Activated naive CD4-positive, alpha-beta T cell treated with anti-CD3 and anti-CD28 coated beads, Interleukin-2, amount 50 U/mL, for 24 hours (primary cell): ENCODE measurements at regions not wholly inside any gene's neighbourhood (a gene's known extent, or its start where the extent isn't known, plus 50 kb on each side); places are given as distances from the start of the nearest gene placed in this dataset.

Source experiments
- H3K27ac Mint-ChIP-seq: one replicate; pipeline ENCODE4 v1.8.0; 2021; ENCODE audit warnings: mild to moderate bottlenecking, mixed read lengths
- H3K27me3 Mint-ChIP-seq: one replicate; pipeline ENCODE4 v1.8.0; 2021; ENCODE audit warnings: mixed read lengths
- H3K36me3 Mint-ChIP-seq: one replicate; pipeline ENCODE4 v1.8.0; 2021; ENCODE audit warnings: mixed read lengths
- H3K4me1 Mint-ChIP-seq: one replicate; pipeline ENCODE4 v1.8.0; 2021; ENCODE audit warnings: mixed read lengths
- H3K4me3 Mint-ChIP-seq: one replicate; pipeline ENCODE4 v1.8.0; 2021; ENCODE audit warnings: mild to moderate bottlenecking, mixed read lengths
- H3K9me3 Mint-ChIP-seq: one replicate; pipeline ENCODE4 v1.8.0; 2021; ENCODE audit warnings: mixed read lengths

- no peaks in the 10 kb centered on the region for H3K27me3 Mint-ChIP-seq
- H3K9me3 Mint-ChIP-seq, result no peaks in the 10 kb centered on the region
- H3K4me3 Mint-ChIP-seq, result no peak overlapping the region
- no peaks in the 10 kb centered on the region for H3K4me1 Mint-ChIP-seq
- no peak overlapping the region for H3K27ac Mint-ChIP-seq
- no peaks in the 10 kb centered on the region for H3K36me3 Mint-ChIP-seq
These were observed 52.9 kb upstream of the DEFB112 start for GRCh38 chr6:50102676-50103075.

DNA sequence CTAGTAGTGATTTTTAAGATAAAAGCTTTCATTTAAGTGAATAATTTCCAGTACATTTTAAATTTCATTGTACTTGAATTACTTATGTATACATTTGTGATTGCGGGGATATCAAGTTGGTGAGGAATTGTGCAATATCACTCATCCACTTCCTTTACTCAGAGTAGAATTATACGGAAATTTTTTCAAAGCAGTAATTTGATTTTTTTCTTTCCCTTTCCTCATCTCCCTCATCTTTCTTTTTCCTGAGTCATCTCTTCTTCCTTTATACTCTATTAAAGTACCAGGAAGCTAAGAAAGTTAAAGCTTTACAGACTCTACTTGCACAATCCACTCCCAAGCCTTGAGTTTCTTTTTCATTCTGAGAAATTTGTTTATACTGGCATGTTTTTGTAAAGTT, 60.9 kb upstream of the DEFB112 start:
- Mint-ChIP-seq H3K4me3 (no peak overlapping the region), H3K9me3 (no peaks in the 10 kb centered on the region), H3K36me3 (no peaks in the 10 kb centered on the region), H3K4me1 (no peaks in the 10 kb centered on the region), H3K27ac (no peak overlapping the region), H3K27me3 (no peaks in the 10 kb centered on the region)

DNA sequence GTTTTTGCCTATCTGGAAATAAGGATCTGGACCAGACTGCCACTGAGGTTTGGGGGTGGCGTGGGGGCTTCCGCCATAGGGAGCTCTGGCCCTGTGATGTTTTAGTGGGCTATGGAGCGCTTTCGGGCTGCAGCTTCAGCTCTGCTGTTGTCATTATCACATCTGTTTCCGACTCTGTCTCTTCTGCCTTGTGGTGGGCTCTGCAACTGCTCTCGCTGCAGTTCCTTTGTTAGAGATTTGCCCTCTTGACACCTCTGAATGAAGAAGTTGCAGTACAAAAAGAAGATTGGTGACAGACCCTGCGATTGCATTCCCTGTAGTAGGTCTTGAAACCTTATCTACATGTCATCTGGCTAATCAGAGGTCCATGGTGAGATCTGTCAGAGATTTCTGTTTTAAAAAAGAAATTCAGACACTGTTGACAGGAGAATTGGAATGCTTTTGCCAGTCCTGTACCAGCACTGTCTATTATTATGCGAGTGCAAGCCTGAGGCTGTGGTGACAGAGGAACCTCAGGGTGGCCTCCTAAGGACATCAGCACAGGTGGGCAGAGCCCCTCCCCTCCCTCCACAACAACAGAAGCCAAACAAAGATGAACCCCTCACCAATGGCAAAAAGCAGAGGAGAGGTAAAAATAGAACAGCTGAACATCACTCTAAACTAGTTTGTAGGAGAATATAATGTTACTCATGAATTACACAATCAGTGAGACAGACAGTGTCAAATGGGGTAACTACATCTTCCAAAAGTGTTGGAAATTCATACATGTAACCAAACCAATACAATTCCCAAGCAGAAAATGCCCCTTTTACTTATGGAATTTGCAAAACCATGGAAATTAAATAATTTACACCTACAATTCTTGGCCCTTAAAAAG, 63.5 kb upstream of the DEFB112 start:
- Mint-ChIP-seq H3K4me1 (no peaks in the 10 kb centered on the region), H3K27me3 (no peaks in the 10 kb centered on the region), H3K36me3 (no peaks in the 10 kb centered on the region), H3K9me3 (no peaks in the 10 kb centered on the region), H3K27ac (no peak overlapping the region), H3K4me3 (no peak overlapping the region)

GRCh38 chr6:50116390-50116789, 66.7 kb upstream of the DEFB112 start:
- no peaks in the 10 kb centered on the region for H3K4me1 Mint-ChIP-seq
- no peaks in the 10 kb centered on the region for H3K9me3 Mint-ChIP-seq

DNA sequence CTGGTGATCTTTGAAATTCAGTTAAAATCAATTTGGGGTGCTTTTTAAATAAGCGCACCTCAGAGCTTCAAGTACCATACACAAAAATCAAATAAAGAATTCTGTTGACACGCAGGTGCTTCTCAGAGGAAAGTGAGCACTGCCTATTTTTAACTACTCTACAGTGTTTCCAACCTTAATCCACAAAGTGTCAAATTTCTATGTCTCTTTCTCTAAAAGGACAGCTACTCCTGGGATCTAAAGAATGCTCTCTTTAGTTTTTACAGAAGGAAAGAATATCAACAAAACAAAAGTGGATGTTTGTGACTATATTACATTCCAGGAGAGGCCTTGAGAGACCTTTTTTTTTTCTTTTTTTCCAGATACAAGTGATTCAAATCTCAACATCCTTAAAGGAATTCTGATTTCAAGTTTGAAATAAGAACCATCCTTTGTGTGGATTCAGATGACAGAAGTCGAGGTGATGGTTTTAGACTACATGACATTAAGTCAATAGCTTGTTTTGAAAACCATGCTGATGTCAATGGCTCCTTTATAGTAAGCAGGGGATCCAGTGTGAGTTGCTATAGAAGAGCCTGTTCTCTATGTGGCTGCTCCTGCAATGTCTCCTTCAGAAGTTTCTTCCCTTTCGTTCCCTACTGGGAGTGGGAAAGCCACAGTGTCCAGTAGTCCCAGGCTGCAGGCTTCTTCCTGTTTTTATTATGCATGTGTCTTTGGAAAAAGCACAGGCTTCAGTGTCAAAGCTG, 67.2 kb upstream of the DEFB112 start:
- Mint-ChIP-seq H3K4me3 (no peak overlapping the region), H3K9me3 (no peaks in the 10 kb centered on the region), H3K27me3 (no peaks in the 10 kb centered on the region), H3K36me3 (no peaks in the 10 kb centered on the region), H3K27ac (no peak overlapping the region), H3K4me1 (no peaks in the 10 kb centered on the region)

More at GRCh38 chr6:50116390-50116789, 66.7 kb upstream of the DEFB112 start:
- no peaks in the 10 kb centered on the region for H3K27me3 Mint-ChIP-seq
- H3K36me3 Mint-ChIP-seq, result no peaks in the 10 kb centered on the region
- H3K4me3 Mint-ChIP-seq, result no peak overlapping the region
- H3K27ac Mint-ChIP-seq, result no peak overlapping the region

DNA sequence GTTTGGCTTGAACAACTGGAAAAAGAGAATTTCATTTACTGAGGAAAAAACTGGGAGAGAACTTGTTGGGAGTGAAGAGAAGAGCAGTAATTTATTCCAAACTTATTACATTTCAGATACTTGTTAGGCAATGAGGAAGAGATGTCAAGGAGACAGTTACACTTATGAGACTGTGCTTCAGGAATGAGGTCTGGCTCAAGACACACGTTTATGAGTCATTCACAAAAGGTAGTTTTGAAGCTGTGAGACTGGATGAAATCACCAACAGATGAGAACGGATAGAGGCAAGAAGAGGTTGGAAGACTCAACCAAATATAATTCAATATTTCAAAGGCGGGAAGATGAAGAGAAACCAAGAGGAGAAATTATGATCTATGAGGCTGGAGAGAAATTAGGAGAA, 70.6 kb upstream of the DEFB112 start:
- Mint-ChIP-seq H3K27me3 (no peaks in the 10 kb centered on the region), H3K4me3 (no peak overlapping the region), H3K36me3 (no peaks in the 10 kb centered on the region), H3K4me1 (no peaks in the 10 kb centered on the region), H3K9me3 (no peaks in the 10 kb centered on the region), H3K27ac (no peak overlapping the region)

- Mint-ChIP-seq H3K27ac (no peak overlapping the region), H3K4me3 (no peak overlapping the region), H3K4me1 (no peaks in the 10 kb centered on the region), H3K9me3 (no peaks in the 10 kb centered on the region), H3K27me3 (no peaks in the 10 kb centered on the region), H3K36me3 (no peaks in the 10 kb centered on the region)
These were observed 74.0 kb upstream of the DEFB112 start for GRCh38 chr6:50123688-50124087.

- Mint-ChIP-seq H3K4me3 (no peak overlapping the region), H3K27ac (no peak overlapping the region), H3K9me3 (no peaks in the 10 kb centered on the region), H3K36me3 (no peaks in the 10 kb centered on the region), H3K27me3 (no peaks in the 10 kb centered on the region), H3K4me1 (no peaks in the 10 kb centered on the region)
These were observed 74.8 kb upstream of the DEFB112 start for GRCh38 chr6:50124572-50124971.

DNA sequence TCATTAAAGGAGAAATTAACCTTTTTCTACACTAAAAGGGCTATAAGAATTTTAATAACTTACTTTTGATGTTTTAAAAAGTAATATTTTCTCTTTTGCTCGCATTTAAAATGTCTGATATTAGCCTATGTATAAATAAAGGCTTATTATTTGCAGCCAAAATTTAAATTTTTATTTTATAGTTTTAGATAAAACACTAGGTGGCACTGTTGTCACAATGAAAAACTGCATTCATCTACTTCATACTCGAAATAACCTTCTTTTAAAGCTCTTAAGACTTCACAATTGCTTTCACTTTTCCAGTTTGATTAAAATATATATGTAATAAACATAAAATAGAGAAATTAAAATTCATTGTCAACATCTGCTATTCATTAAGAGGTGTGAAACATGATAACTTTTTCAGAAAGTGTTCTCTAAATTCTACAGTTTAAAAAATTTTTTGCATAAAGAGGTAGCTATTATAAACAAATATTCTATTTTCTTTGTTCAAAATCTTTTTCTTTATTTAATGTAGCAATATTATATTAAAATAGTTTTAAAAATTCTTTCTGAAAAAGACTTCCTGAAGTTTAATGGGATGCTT, 78.8 kb upstream of the DEFB112 start:
- Mint-ChIP-seq H3K36me3 (no peaks in the 10 kb centered on the region), H3K27me3 (no peaks in the 10 kb centered on the region), H3K9me3 (no peaks in the 10 kb centered on the region), H3K27ac (no peak overlapping the region), H3K4me3 (no peak overlapping the region), H3K4me1 (no peaks in the 10 kb centered on the region)

GRCh38 chr6:50135968-50136367, 86.2 kb upstream of the DEFB112 start:
- no peak overlapping the region for H3K4me3 Mint-ChIP-seq
- H3K9me3 Mint-ChIP-seq, result no peaks in the 10 kb centered on the region
- no peak overlapping the region for H3K27ac Mint-ChIP-seq
- no peaks in the 10 kb centered on the region for H3K4me1 Mint-ChIP-seq
- H3K27me3 Mint-ChIP-seq, result no peaks in the 10 kb centered on the region
- H3K36me3 Mint-ChIP-seq, result no peaks in the 10 kb centered on the region

GRCh38 chr6:50141100-50141499, 91.4 kb upstream of the DEFB112 start:
- Mint-ChIP-seq H3K27ac (no peak overlapping the region), H3K4me3 (no peak overlapping the region), H3K9me3 (no peaks in the 10 kb centered on the region), H3K4me1 (no peaks in the 10 kb centered on the region), H3K36me3 (no peaks in the 10 kb centered on the region), H3K27me3 (no peaks in the 10 kb centered on the region)

- H3K27ac Mint-ChIP-seq, result peak overlapping the region; percentile 46
These were observed 93.4 kb upstream of the DEFB112 start for GRCh38 chr6:50143011-50143719.

DNA sequence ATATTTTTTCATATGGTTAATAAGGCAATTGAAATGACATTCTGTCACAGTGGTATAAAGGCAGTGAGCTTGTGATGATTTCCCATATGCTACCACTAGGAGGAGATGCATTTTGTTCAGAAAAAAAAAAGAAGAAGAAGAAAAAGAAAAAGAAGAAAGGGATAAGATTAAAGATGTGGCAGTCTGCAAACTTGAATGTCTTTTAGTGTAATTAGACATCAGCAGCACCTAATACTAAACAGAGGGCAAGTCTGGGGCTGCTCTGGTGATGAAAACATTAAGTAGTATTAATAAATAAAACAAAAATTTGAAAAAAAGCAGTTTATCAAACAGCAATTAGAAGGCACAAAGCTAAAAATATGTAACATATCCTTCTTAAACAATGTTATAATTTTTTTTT, 95.4 kb upstream of the DEFB112 start:
- Mint-ChIP-seq H3K27ac (no peak overlapping the region), H3K36me3 (no peaks in the 10 kb centered on the region), H3K4me3 (no peak overlapping the region), H3K27me3 (no peaks in the 10 kb centered on the region), H3K4me1 (no peaks in the 10 kb centered on the region), H3K9me3 (no peaks in the 10 kb centered on the region)

More at GRCh38 chr6:50143011-50143719, 93.4 kb upstream of the DEFB112 start:
- Mint-ChIP-seq H3K27me3 (no peaks in the 10 kb centered on the region), H3K4me1 (no peaks in the 10 kb centered on the region), H3K4me3 (no peak overlapping the region), H3K9me3 (no peaks in the 10 kb centered on the region), H3K36me3 (no peaks in the 10 kb centered on the region)

DNA sequence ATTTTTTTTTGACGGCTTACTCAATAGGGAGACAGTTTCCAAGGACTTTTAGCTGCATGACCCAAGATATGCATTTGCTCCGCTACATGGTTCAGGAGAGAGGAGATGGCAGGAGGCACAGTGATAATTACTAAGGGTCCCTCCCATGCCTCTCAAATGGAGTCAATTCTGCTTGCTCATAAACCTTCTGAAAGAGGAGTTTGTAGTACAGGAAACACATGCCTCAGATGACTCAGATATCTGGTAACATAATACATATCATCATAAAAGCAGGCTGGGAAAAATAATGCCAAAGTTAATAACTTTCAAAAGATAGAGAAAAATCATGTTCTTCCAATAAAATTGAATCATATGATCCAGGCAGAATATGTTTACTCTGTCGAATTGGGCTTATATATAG, 97.6 kb upstream of the DEFB112 start:
- Mint-ChIP-seq H3K4me3 (no peak overlapping the region), H3K27me3 (no peaks in the 10 kb centered on the region), H3K9me3 (no peaks in the 10 kb centered on the region), H3K36me3 (no peaks in the 10 kb centered on the region), H3K4me1 (no peaks in the 10 kb centered on the region), H3K27ac (no peak overlapping the region)

DNA sequence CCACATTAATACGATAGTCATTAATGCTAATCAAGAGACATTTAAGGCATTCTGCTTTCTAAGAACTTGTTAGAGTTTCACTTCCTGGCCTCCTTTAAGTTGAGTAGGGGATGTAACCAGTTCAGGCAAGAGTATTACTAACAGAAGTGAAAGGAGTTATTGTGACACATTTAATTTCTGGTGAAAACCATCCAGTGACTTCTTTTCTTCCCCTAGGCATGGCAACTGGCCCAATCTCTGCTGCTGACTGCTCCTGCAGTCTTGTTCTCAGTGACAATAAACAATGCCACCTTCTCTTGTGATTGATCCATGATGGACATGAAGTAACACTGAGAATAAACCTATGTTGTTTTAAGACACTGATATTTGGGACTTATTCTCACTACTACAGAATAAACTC, 130.9 kb upstream of the DEFB112 start:
- Mint-ChIP-seq H3K27ac (no peak overlapping the region), H3K36me3 (no peaks in the 10 kb centered on the region), H3K4me1 (no peaks in the 10 kb centered on the region), H3K9me3 (peaks cover 6% of the 10 kb centered on the region), H3K27me3 (no peaks in the 10 kb centered on the region), H3K4me3 (no peak overlapping the region)
